AG09319 (cell line): ENCODE measurements at regions not wholly inside any gene's neighbourhood (a gene's known extent, or its start where the extent isn't known, plus 50 kb on each side); places are given as distances from the start of the nearest gene placed in this dataset.

Experiments used
- DNase-seq: peaks from one replicate; pipeline ENCODE4 v3.0.0-alpha.2; 2010; ENCODE audit warnings: low read depth; ENCODE audit errors: extremely low read depth
- TF ChIP-seq, protein P1 (sequence below): IDR thresholded peaks from 2 replicates; pipeline ENCODE4 v1.5.1; 2011; ENCODE audit warnings: low read depth, mild to moderate bottlenecking, inconsistent platforms, low read length, moderate library complexity

DNA sequence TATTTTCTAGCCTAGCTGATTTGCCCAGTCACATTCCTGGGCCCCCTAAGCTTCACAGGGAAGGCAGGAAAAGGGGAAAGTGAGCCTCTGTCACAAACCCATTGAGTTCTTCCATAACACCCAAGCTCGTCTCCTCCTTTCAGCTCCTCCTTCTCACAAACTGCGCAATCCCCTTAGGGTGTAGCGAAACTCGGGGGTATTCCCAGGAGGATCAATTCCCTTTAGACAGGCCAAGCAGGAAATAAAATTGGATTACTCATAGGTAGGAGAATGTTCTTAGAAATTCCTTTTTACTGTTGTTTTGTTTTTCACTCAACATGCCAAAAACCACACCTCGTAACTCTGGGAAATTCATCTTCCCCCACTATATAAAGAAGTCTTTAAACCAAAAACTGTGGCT, 139.3 kb downstream of the IRS2 start:
- DNase-seq: no peak

DNA sequence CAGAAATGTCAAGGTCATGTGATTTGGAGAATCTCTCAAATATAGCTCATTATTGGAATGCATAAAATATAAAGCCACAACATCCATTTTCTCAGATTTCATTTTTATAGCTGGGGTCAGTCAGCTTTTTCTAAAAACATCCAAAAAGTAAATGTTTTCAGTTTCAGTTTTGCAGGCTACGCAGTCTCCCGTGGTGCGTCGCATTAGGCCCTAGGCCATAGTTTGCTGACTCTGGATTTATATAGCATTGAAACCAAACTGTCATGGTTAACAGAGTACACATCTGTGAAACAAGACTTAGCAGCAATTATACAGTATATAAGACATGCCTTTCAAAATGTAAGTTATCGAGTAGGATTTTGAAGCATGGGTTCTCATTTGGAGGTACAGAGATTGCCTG, 140.0 kb downstream of the IRS2 start:
- TF ChIP-seq, protein P1, sequence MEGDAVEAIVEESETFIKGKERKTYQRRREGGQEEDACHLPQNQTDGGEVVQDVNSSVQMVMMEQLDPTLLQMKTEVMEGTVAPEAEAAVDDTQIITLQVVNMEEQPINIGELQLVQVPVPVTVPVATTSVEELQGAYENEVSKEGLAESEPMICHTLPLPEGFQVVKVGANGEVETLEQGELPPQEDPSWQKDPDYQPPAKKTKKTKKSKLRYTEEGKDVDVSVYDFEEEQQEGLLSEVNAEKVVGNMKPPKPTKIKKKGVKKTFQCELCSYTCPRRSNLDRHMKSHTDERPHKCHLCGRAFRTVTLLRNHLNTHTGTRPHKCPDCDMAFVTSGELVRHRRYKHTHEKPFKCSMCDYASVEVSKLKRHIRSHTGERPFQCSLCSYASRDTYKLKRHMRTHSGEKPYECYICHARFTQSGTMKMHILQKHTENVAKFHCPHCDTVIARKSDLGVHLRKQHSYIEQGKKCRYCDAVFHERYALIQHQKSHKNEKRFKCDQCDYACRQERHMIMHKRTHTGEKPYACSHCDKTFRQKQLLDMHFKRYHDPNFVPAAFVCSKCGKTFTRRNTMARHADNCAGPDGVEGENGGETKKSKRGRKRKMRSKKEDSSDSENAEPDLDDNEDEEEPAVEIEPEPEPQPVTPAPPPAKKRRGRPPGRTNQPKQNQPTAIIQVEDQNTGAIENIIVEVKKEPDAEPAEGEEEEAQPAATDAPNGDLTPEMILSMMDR: no peak
- DNase-seq: no peak

More for the DNA sequence above, 139.3 kb downstream of the IRS2 start:
- TF ChIP-seq, protein P1: no peak

DNA sequence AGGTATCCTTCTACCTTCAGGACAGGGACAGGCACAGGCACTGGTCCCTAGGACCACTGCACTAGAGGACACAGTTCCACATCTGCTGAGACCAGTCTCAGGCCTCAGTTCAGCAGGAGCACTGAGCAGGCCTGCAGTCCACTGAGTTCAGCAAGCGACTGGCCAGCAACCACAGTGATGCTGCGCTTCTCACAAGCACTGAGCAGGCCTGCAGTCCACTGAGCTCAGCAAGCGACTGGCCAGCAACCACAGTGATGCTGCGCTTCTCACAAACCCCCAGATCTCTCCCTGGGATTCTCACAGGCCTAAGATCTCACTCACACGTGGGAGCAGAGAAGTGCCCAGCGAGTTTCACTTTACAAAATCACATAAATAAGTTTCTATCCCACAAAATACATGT, 140.6 kb downstream of the IRS2 start:
- TF ChIP-seq, protein P1: no peak
- no peak for DNase-seq

DNA sequence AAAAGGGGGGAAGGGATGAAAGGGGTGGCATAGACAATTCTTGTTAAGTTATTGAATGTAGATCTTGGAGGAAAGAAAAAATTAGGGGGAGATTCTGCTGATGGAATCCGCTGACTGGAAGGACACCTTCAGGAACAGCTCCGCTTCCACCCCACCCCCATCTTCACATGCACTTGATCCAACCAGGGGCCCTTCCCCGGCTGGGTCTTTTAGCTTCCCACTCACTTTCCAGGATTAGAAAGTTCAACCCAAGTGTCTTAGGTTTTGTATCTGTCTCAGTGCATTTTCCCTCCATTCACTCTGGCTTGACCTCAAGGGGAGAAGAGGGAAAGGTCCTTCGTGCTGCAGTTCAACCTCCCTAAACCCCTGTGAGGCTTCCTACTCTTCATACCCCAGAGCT, 141.4 kb downstream of the IRS2 start:
- DNase-seq: no peak
- TF ChIP-seq, protein P1: no peak

DNA sequence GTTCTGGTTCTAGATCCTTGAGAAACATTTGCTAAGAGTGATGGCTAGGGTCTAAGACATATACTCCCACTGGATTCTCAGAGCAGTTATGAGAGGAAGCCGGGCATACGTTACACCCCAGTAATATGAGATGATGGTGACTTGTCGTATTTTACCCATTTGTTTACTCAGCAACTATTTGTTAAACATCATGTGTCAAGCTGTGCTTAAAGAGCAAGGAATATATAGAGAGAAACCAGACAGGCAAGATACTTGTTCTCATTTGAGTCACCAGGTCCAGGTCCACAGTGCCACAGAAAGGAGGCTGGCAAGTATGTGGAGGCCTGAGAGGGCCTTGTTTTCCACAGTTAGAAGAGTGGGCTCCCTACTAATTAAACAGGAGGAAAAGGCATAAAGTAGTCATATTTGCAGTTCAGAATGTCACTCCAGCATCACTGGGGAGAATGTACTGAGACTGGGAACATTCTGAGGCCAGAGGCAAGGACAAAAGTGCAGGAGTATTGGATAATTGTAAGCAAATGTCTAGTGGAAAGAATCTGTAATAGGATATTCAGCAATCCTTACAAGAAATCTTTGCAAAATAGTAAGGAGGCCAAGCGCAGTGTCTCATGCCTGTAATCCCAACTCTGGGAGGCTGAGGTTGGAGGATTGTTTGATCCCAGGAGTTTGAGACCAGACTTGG, 142.2 kb downstream of the IRS2 start:
- no peak for DNase-seq
- TF ChIP-seq, protein P1: no peak

DNA sequence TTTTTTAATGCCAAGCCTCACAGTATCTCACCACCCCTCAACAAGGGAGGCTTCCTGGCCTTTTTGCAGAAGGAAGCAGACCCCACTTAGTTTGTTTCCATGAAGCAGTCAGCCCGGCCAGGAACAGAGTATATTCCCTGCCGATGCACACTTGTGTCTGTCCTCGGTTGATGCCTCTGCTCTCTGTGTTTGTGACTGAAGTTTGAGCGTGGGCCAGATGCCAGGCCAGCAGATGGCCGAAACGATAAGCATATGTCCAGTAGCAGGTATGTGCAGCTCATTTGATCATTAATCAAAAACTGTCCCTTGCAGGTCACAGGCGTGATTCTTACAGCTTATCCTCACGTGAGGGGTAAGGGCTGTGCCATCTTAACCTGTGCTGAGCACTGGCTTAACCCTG, 144.0 kb downstream of the IRS2 start:
- no peak for DNase-seq
- TF ChIP-seq, protein P1: no peak

DNA sequence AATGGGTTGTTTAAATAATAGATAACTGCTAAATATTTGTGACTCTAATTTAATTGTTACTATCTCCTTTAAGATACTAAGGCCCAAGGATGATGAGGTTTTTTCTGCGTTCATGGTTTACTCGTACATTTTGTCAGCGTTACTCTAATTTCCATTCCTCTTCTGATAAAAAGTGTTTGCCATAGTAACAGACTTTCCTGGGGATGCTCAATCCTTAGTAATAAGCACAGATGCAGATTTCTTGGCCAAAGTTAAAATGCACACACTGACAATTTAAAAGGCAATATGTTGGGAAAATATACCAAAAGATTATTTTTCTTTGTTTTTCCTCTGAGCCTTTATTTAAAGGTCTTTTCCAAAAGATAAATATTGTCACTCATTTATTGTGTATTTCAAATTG, 149.6 kb downstream of the IRS2 start:
- TF ChIP-seq, protein P1: no peak
- no peak for DNase-seq
